ENCODE measurements at regions not wholly inside any gene's neighbourhood (a gene's known extent, or its start where the extent isn't known, plus 50 kb on each side); places are given as distances from the start of the nearest gene placed in this dataset.
A peak's percentile ranks its signal among the peaks of the same experiment; 100 is the strongest.

DNA sequence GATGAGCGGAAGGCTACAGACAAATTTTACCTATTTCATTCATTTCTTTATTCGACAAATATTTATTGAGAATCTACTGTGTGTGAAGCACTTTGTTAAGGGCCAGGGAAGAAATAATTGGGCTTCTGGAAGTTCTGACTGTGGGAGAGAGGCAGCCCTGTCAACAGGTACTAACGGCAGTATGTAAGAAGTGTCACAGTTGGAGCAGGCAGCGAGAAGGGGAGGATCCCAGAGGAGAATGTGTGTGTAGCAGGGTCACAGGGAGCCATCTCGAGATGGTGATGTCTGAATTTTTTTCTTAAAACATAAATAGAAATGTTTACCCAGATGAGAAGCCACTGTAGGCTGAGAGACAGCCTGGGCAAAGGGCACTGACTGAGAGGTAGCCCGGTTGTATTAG lies 163.3 kb upstream of the SLC38A2 start:
- Histone ChIP-seq H3K27me3 (ENCODE audit: control insufficient read depth, insufficient read depth, low read length) (no peaks in the 10 kb centered on the region), H3K27ac (ENCODE audit: low read length) (no peak overlapping the region), H3K4me1 (ENCODE audit: control insufficient read depth, insufficient read depth, low read length) (peaks cover 12% of the 10 kb centered on the region), H3K4me3 (ENCODE audit: low read length) (no peak overlapping the region), H3K9me3 (ENCODE audit: control insufficient read depth, low read depth, low read length) (peaks cover 9% of the 10 kb centered on the region), H3K36me3 (ENCODE audit: control insufficient read depth, insufficient read depth, low read length) (no peaks in the 10 kb centered on the region)
- WGBS (ENCODE audit: insufficient coverage, low lambda C conversion rate) = 0% methylated on average over 1 of the region's 6 CpGs
- no peak for DNase-seq

DNA sequence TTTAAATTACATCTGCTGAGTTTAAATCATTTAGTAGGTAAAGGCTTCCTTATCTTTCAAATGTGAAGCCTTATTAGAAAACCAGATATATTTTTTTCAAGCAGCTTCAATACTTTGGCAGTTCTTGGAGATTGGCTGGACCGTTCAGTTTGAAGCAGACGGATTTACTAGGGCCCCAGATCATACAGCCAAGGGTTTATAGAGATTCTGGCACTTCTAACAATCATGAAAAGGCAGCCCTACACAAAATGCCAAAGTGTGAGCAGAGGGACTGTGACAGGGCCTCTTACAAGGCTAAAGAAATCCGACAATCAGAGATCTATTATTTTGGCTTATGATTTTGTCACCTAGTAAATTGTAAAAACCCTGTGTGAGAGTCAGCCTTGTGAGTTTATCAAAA lies 162.8 kb upstream of the SLC38A2 start:
- 60% methylated on average over 1 of the region's 3 CpGs for WGBS (ENCODE audit: insufficient coverage, low lambda C conversion rate)

DNA sequence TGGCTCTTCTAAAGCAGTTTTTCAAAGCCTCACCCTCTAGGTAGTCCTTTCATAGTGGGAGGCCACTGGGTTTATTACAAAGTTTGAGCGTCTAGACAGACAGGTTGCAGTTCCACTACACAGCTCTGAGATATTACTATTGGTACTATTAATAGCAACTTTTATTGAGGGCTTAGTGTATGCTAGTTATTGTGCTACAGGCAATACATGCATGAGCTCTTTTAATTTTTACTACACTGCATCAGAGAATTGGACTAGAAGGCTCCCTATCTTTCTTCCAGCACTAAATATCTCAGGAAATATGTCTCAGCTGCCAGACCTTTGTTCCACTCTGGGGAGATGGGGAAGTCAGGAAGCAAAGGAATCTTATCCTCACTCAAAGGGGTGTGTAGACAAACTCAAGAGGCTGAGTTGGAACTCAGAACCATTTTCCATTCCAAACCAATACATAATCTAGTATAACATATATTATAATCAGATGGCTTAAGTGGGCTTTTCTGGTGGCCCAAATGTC lies 161.8 kb upstream of the SLC38A2 start:
- no peaks in the 10 kb centered on the region for H3K36me3 ChIP-seq (ENCODE audit: control insufficient read depth, insufficient read depth, low read length)
- WGBS (ENCODE audit: insufficient coverage, low lambda C conversion rate) = no CpG with 5 or more reads among the region's 1 CpG
- no peak overlapping the region for H3K4me3 ChIP-seq (ENCODE audit: low read length)
- peaks cover 17% of the 10 kb centered on the region for H3K9me3 ChIP-seq (ENCODE audit: control insufficient read depth, low read depth, low read length)
- peak in 1 of 2 donors; percentile 55 for DNase-seq
- H3K27me3 ChIP-seq (ENCODE audit: control insufficient read depth, insufficient read depth, low read length) = no peaks in the 10 kb centered on the region
- peaks cover 12% of the 10 kb centered on the region for H3K4me1 ChIP-seq (ENCODE audit: control insufficient read depth, insufficient read depth, low read length)
- no peak overlapping the region for H3K27ac ChIP-seq (ENCODE audit: low read length)

More for the DNA sequence above, 162.8 kb upstream of the SLC38A2 start:
- Histone ChIP-seq H3K4me3 (ENCODE audit: low read length) (no peak overlapping the region), H3K27ac (ENCODE audit: low read length) (no peak overlapping the region), H3K27me3 (ENCODE audit: control insufficient read depth, insufficient read depth, low read length) (no peaks in the 10 kb centered on the region), H3K4me1 (ENCODE audit: control insufficient read depth, insufficient read depth, low read length) (peaks cover 12% of the 10 kb centered on the region), H3K9me3 (ENCODE audit: control insufficient read depth, low read depth, low read length) (peaks cover 14% of the 10 kb centered on the region), H3K36me3 (ENCODE audit: control insufficient read depth, insufficient read depth, low read length) (no peaks in the 10 kb centered on the region)
- no peak for DNase-seq

DNA sequence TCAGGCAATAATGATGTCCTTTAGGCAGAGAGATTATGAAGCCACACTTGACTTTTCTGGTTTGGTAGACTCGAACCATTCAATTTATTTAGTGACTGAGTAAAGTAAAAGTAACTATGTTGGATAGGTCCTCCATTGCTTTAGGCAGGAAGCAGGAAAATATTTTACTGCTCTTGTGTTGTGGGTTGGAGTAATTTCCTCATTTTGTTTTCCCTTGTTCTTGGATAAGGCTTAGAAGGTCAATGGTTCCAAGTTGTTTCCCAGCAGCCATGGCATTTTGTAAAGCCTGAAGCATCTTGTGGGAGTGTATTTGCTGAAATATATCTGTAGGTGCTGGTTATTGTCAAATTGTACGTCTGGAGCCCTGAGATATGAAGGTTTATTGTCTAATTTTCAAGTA lies 161.2 kb upstream of the SLC38A2 start:
- peaks cover 17% of the 10 kb centered on the region for H3K9me3 ChIP-seq (ENCODE audit: control insufficient read depth, low read depth, low read length)
- H3K4me3 ChIP-seq (ENCODE audit: low read length) = no peak overlapping the region
- H3K27ac ChIP-seq (ENCODE audit: low read length) = no peak overlapping the region
- peaks cover 12% of the 10 kb centered on the region for H3K4me1 ChIP-seq (ENCODE audit: control insufficient read depth, insufficient read depth, low read length)
- no peak for DNase-seq
- H3K27me3 ChIP-seq (ENCODE audit: control insufficient read depth, insufficient read depth, low read length) = no peaks in the 10 kb centered on the region
- H3K36me3 ChIP-seq (ENCODE audit: control insufficient read depth, insufficient read depth, low read length) = no peaks in the 10 kb centered on the region
- WGBS (ENCODE audit: insufficient coverage, low lambda C conversion rate) = no CpG with 5 or more reads among the region's 2 CpGs

DNA sequence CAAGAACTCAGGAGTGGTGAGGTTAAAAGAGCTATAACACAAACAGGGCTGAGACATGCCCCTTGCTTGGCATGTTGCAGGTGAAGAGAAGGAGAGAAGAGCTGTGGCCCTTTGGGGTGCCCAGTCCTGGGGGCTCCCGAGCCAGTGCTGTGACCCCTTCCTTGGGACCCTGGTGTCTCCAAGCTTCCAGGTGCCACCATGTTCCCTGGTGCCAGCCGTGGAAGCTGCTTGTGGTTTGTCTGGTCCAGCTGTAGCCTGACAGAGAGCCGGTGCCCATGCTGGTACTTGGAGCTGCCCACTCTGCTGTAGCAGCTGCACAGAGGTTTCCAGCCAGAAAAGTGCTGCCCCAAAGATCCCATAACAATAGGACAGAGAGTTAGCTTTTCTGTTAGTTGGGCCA lies 159.2 kb upstream of the SLC38A2 start:
- Histone ChIP-seq H3K27me3 (ENCODE audit: control insufficient read depth, insufficient read depth, low read length) (no peaks in the 10 kb centered on the region), H3K4me1 (ENCODE audit: control insufficient read depth, insufficient read depth, low read length) (peaks cover 12% of the 10 kb centered on the region), H3K4me3 (ENCODE audit: low read length) (no peak overlapping the region), H3K9me3 (ENCODE audit: control insufficient read depth, low read depth, low read length) (peaks cover 17% of the 10 kb centered on the region), H3K27ac (ENCODE audit: low read length) (no peak overlapping the region), H3K36me3 (ENCODE audit: control insufficient read depth, insufficient read depth, low read length) (no peaks in the 10 kb centered on the region)
- no peak for DNase-seq
- no CpG with 5 or more reads among the region's 3 CpGs for WGBS (ENCODE audit: insufficient coverage, low lambda C conversion rate)

DNA sequence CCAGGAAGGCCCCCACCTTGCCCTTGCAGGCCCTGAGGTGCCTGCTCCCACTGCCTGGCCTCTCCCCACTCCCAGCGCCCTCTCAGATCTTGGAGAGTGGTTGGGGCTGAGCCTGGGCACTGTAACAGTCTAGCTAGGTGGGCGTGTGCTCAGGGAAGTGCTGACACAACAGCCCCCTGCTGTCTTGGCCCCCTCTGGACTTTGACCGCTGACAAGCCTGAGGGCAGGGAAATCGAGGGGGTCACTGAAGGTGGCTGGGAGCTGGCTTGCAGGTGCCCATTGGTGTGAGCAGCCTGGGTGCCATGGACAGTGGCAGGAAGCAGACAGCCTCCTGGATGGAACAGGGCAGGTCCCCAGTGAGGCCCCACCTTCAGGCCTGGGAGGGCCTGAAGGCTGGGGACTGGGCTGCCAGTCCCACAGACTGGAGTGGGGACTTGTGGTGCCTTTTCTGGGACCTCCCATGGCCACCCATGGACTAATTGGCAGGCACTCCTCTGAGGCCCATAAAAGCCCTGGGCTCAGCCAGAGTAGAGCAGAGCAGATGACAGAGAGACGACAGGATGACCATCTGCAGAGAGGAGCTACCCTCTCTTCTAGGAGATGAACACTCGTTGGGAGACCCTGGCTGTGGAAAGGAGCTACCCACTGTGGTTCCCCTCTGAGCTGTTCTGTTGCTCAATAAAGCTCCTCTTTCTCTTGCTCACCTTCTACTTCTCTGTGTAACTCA lies 158.6 kb upstream of the SLC38A2 start:
- DNase-seq = no peak
- H3K4me1 ChIP-seq (ENCODE audit: control insufficient read depth, insufficient read depth, low read length) = peaks cover 9% of the 10 kb centered on the region
- H3K9me3 ChIP-seq (ENCODE audit: control insufficient read depth, low read depth, low read length) = peaks cover 17% of the 10 kb centered on the region
- H3K27me3 ChIP-seq (ENCODE audit: control insufficient read depth, insufficient read depth, low read length) = no peaks in the 10 kb centered on the region
- no peak overlapping the region for H3K4me3 ChIP-seq (ENCODE audit: low read length)
- no CpG with 5 or more reads among the region's 6 CpGs for WGBS (ENCODE audit: insufficient coverage, low lambda C conversion rate)
- H3K36me3 ChIP-seq (ENCODE audit: control insufficient read depth, insufficient read depth, low read length) = no peaks in the 10 kb centered on the region
- no peak overlapping the region for H3K27ac ChIP-seq (ENCODE audit: low read length)

DNA sequence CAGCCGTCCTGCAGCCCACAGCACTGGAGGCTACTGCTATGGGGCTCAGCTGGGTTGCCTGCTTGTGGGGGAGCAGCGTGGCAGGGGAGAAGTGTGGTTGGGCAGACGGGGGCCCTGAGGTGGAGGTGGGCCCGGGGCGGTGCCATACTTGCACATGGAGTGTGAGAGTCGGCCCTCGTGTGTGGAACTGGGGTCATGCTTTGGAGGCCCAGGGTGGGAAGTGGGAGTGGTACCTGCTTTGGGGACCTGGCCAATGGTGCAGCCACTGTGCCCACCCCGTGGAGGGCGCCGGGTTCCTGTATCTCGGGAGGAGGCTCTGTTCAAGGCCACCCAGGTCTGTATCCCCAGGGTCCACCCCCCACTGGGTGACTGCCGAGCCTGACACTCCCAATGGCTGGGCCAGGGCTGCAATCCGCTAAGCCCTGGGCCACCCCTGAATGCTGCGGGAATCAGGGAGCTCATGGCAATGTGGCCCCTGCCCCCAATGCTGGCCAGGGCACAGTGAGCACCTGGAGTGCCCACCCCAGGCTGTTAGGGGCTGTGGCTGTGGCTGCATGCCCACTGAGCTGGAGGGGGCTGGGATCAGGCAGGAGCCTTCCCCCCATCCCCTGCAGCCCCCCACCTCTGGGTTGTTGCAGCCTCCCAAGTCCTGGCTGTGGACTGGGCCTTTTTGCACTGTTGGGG lies 157.9 kb upstream of the SLC38A2 start:
- H3K4me1 ChIP-seq (ENCODE audit: control insufficient read depth, insufficient read depth, low read length) = peaks cover 5% of the 10 kb centered on the region
- H3K27ac ChIP-seq (ENCODE audit: low read length) = no peak overlapping the region
- H3K9me3 ChIP-seq (ENCODE audit: control insufficient read depth, low read depth, low read length) = peaks cover 17% of the 10 kb centered on the region
- DNase-seq = no peak
- no peak overlapping the region for H3K4me3 ChIP-seq (ENCODE audit: low read length)
- no CpG with 5 or more reads among the region's 14 CpGs for WGBS (ENCODE audit: insufficient coverage, low lambda C conversion rate)
- H3K36me3 ChIP-seq (ENCODE audit: control insufficient read depth, insufficient read depth, low read length) = no peaks in the 10 kb centered on the region
- H3K27me3 ChIP-seq (ENCODE audit: control insufficient read depth, insufficient read depth, low read length) = no peaks in the 10 kb centered on the region

DNA sequence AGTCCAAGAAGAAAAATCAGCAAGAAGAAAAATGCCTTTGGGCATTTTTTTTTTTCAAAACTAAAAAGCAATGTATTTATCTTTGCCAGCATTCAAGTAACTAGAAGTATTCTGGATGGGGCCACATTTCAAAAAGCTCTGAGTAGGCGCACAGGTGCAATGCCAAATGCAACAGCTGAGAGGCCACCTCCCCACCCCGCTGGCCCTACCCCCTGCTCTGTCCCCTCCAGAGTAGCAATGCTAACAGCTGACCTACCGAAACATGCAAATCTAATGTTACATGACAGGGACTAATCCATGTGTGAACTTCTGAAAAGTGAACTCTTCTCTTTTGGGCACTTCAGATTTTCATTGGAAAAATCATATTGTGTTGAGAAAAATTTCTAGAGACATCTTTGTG lies 153.7 kb upstream of the SLC38A2 start:
- no CpG with 5 or more reads among the region's 3 CpGs for WGBS (ENCODE audit: insufficient coverage, low lambda C conversion rate)
- Histone ChIP-seq H3K36me3 (ENCODE audit: control insufficient read depth, insufficient read depth, low read length) (no peaks in the 10 kb centered on the region), H3K27ac (ENCODE audit: low read length) (no peak overlapping the region)

DNA sequence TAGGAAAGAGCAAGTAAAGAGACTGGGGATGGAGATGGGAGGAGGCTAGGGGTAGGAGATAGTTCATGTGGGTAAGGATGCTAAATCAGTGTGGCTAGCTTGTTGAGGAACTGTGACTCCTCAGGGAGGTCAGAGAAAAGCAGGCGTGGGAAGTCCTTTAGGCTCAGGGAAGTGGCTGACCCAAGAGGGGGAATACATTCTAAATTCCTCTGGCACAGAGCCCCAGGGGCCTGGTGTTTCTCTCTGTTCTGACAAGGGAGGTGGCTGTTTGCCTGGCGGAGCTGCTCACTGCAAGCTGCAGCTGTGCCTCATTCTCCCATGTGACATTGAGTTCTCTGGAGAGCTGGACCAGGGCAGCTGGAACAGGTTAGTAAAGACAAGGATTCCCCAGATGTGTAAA lies 152.2 kb upstream of the SLC38A2 start:
- Histone ChIP-seq H3K4me3 (ENCODE audit: low read length) (no peak overlapping the region), H3K36me3 (ENCODE audit: control insufficient read depth, insufficient read depth, low read length) (no peaks in the 10 kb centered on the region), H3K4me1 (ENCODE audit: control insufficient read depth, insufficient read depth, low read length) (peaks cover 12% of the 10 kb centered on the region), H3K27me3 (ENCODE audit: control insufficient read depth, insufficient read depth, low read length) (no peaks in the 10 kb centered on the region), H3K27ac (ENCODE audit: low read length) (peak overlapping the region; percentile 29), H3K9me3 (ENCODE audit: control insufficient read depth, low read depth, low read length) (no peaks in the 10 kb centered on the region)
- peak; percentile 33 to 52 for DNase-seq
- no CpG with 5 or more reads among the region's 2 CpGs for WGBS (ENCODE audit: insufficient coverage, low lambda C conversion rate)

More for the DNA sequence above, 153.7 kb upstream of the SLC38A2 start:
- H3K4me1 ChIP-seq (ENCODE audit: control insufficient read depth, insufficient read depth, low read length) = peaks cover 12% of the 10 kb centered on the region
- H3K9me3 ChIP-seq (ENCODE audit: control insufficient read depth, low read depth, low read length) = peaks cover 12% of the 10 kb centered on the region
- no peak for DNase-seq
- H3K27me3 ChIP-seq (ENCODE audit: control insufficient read depth, insufficient read depth, low read length) = no peaks in the 10 kb centered on the region
- no peak overlapping the region for H3K4me3 ChIP-seq (ENCODE audit: low read length)

DNA sequence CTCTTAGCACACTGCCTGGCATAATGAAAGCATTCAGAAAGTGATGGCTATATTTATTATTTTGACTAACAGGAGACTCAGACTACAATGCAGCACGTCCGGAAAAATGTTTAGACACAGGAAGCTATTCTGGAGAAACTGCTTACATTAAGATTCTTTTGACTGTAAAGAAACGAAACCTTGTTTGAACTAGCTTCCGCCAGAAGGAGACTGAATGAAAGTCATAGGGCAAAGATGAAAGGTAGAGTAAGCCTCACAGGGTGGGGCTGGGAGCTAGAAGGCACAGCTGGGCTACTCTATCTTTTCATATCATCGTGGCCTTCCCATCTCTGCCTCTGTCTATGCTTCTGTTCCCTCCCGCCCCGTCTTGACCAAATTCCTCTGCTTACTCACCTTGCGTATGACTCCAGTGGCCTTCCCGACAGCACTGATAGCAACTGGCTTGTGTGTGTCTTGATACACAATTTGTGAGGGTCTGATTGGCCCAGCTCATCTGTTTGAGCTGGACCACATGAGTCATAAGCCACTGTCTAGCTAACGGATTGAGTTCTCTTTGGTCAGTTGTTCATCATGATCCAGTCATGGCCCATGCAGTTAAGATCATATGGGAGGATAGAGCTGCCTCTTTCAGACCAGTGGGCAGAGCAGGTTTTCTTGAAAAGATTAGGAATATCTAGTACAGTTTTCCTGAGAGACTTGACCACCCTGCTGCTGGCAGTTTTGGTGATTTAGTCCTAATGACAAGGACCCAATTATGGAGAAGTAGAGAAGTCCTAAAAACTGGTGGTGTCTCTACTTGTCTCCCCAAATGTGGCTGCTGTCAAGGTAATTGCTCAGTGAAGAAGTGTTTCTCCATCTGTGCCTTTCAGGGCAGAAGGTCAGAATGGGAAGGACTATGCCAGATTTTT lies 151.5 kb upstream of the SLC38A2 start:
- peak in 1 of 2 donors; percentile 69 for DNase-seq
- no peaks in the 10 kb centered on the region for H3K27me3 ChIP-seq (ENCODE audit: control insufficient read depth, insufficient read depth, low read length)

More for the DNA sequence above, 151.5 kb upstream of the SLC38A2 start:
- H3K4me3 ChIP-seq (ENCODE audit: low read length) = no peak overlapping the region
- peaks cover 12% of the 10 kb centered on the region for H3K4me1 ChIP-seq (ENCODE audit: control insufficient read depth, insufficient read depth, low read length)
- WGBS (ENCODE audit: insufficient coverage, low lambda C conversion rate) = 80% methylated on average over 1 of the region's 10 CpGs
- peak overlapping the region; percentile 14 for H3K27ac ChIP-seq (ENCODE audit: low read length)
- no peaks in the 10 kb centered on the region for H3K9me3 ChIP-seq (ENCODE audit: control insufficient read depth, low read depth, low read length)
- H3K36me3 ChIP-seq (ENCODE audit: control insufficient read depth, insufficient read depth, low read length) = no peaks in the 10 kb centered on the region

Data from large intestine (tissue), 3 donors.